GM12878 (cell line): ENCODE measurements at regions not wholly inside any gene's neighbourhood (a gene's known extent, or its start where the extent isn't known, plus 50 kb on each side); places are given as distances from the start of the nearest gene placed in this dataset.
"Not testable (repeated sequence)": the region's sequence is repeated elsewhere in the genome, so short reads cannot be mapped to it uniquely, and the experiment has no call there.

ENCODE experiments used
- ATAC-seq: fragments of 200-7000 bp; cut with Tn5 transposase; 3 replicates; pipeline ENCODE4 v1.9.1; 2020; ENCODE audit warnings: mild to moderate bottlenecking, moderate library complexity
- BruUV-seq: library from RNA; stranded (reverse); fragments of 400-500 nt; replicated peaks from 2 replicates; lab custom pipeline; 2021; lab: Mats Ljungman, UMichigan
- CTCF ChIA-PET: fragments of 300-600 bp; sonication (Branson Sonifier 250); formaldehyde crosslinking; extraction: SDS; loops from one replicate; lab custom pipeline; 2021; ENCODE audit warnings: inconsistent platforms; lab: Yijun Ruan, JAX
- POLR2A ChIA-PET: fragments of 350-600 bp; formaldehyde crosslinking; extraction: SDS; loops from one replicate; lab custom pipeline; 2021; ENCODE audit warnings: inconsistent platforms; lab: Charles Lee
- RAD21 ChIA-PET: fragments of 300-600 bp; sonication (Branson Sonifier 250); formaldehyde crosslinking; loops from one replicate; lab custom pipeline; 2023; ENCODE audit warnings: antibody characterized with exemption; ENCODE audit not compliant: unreplicated experiment; lab: Charles Lee
- SMC1A ChIA-PET: fragments of 300-600 bp; sonication (Branson Sonifier 250); formaldehyde crosslinking; loops from one replicate; lab custom pipeline; 2023; ENCODE audit not compliant: unreplicated experiment, uncharacterized antibody; lab: Charles Lee
- DNase-seq: peaks from one replicate; pipeline ENCODE4 v3.0.0-alpha.2; 2011; ENCODE audit warnings: low read depth, low spot score
- FAIRE-seq: peaks from 3 replicates; lab custom pipeline; 2011; peaks lifted over from hg19 to GRCh38; lab: Jason Lieb, UNC
- H2AFZ ChIP-seq: 2 replicates; pipeline ENCODE4 v1.6.0; 2011; ENCODE audit warnings: low read depth, low read length, control low read depth; ENCODE audit not compliant: control insufficient read depth
- H3K27ac ChIP-seq: 2 replicates; pipeline ENCODE4 v1.5.1; 2011; ENCODE audit warnings: control low read depth; ENCODE audit not compliant: control insufficient read depth, insufficient read depth
- H3K27me3 ChIP-seq, 2 experiments: replicated peaks in 1 of 2; 2 replicates each; pipeline versions ENCODE4 v1.6.0 to v1.6.1; 2011; ENCODE audit warnings: low read length in 1 of 2; ENCODE audit not compliant: control insufficient read depth in 2 of 2, insufficient read depth in 2 of 2
- H3K36me3 ChIP-seq, 2 experiments: 2 replicates each; pipeline ENCODE4 v1.5.1; 2011; ENCODE audit warnings: low read length in 1 of 2; ENCODE audit not compliant: control insufficient read depth in 2 of 2, insufficient read depth in 2 of 2
- H3K4me1 ChIP-seq: 2 replicates; pipeline ENCODE4 v1.6.1; 2011; ENCODE audit warnings: mild to moderate bottlenecking, low read length, moderate library complexity, mixed read lengths; ENCODE audit not compliant: control insufficient read depth, insufficient read depth
- H3K4me2 ChIP-seq: 2 replicates; pipeline ENCODE4 v1.6.0; 2011; ENCODE audit warnings: control low read depth; ENCODE audit not compliant: control insufficient read depth, insufficient read depth
- H3K4me3 ChIP-seq: fragments of 200-600 bp; sonication (generic); 2 replicates; pipeline ENCODE4 v1.5.1; 2016
- H3K79me2 ChIP-seq: 2 replicates; pipeline ENCODE4 v1.6.0; 2011; ENCODE audit warnings: low read length; ENCODE audit not compliant: control insufficient read depth, insufficient read depth
- H3K9ac ChIP-seq: 2 replicates; pipeline ENCODE4 v1.8.0; 2011; ENCODE audit warnings: low read length, control low read depth, mixed read lengths; ENCODE audit not compliant: control insufficient read depth, insufficient read depth
- H3K9me3 ChIP-seq: replicated peaks from 3 replicates; pipeline ENCODE4 v1.5.1; 2011; ENCODE audit warnings: mild to moderate bottlenecking, low read length; ENCODE audit not compliant: control insufficient read depth, insufficient read depth
- H4K20me1 ChIP-seq: 2 replicates; pipeline ENCODE4 v1.6.0; 2011; ENCODE audit not compliant: control insufficient read depth, insufficient read depth
- BCL11A ChIP-seq: IDR thresholded peaks from 2 replicates; pipeline ENCODE4 v1.6.1; 2011; ENCODE audit warnings: low read depth, low read length
- ESRRA ChIP-seq: IDR thresholded peaks from 2 replicates; pipeline ENCODE4 v1.6.1; 2012; ENCODE audit warnings: mild to moderate bottlenecking, low read length, improper control_type of control experiment
- HDAC6 ChIP-seq: fragments of 200-600 bp; sonication (generic); IDR thresholded peaks from one replicate; pipeline ENCODE4 v1.8.0; 2017; ENCODE audit warnings: antibody characterized with exemption; ENCODE audit not compliant: unreplicated experiment
- JUNB ChIP-seq: IDR thresholded peaks from 2 replicates; pipeline ENCODE4 v1.6.1; 2016; ENCODE audit warnings: antibody characterized with exemption, mild to moderate bottlenecking
- KDM1A ChIP-seq: fragments of 200-600 bp; sonication (generic); IDR thresholded peaks from 2 replicates; pipeline ENCODE4 v1.6.1; 2016; ENCODE audit warnings: borderline replicate concordance
- KLF5 ChIP-seq: fragments of 450-650 bp; IDR thresholded peaks from 2 replicates; pipeline ENCODE4 v1.6.1; 2014; ENCODE audit warnings: mild to moderate bottlenecking; ENCODE audit not compliant: partially characterized antibody
- LARP7 ChIP-seq: fragments of 450-650 bp; IDR thresholded peaks from 2 replicates; pipeline ENCODE4 v1.6.1; 2017; ENCODE audit warnings: mild to moderate bottlenecking
- MEF2B ChIP-seq: fragments of 450-650 bp; IDR thresholded peaks from 2 replicates; pipeline ENCODE4 v1.6.1; 2018; ENCODE audit warnings: mild to moderate bottlenecking, moderate library complexity; ENCODE audit not compliant: partially characterized antibody, poor library complexity, severe bottlenecking
- MYB ChIP-seq: fragments of 150-350 bp; IDR thresholded peaks from 2 replicates; pipeline ENCODE4 v1.6.1; 2014; ENCODE audit warnings: mild to moderate bottlenecking, low read depth, low read length, borderline replicate concordance
- PAX5 ChIP-seq: IDR thresholded peaks from 2 replicates; pipeline ENCODE4 v1.6.1; 2011; ENCODE audit warnings: low read depth, low read length, borderline replicate concordance
- SMAD1 ChIP-seq: fragments of 450-650 bp; IDR thresholded peaks from 2 replicates; pipeline ENCODE4 v1.6.1; 2018; ENCODE audit warnings: mild to moderate bottlenecking, low read depth; ENCODE audit not compliant: partially characterized antibody
- TAF1 ChIP-seq: IDR thresholded peaks from 2 replicates; pipeline ENCODE4 v1.6.1; 2011; ENCODE audit warnings: mild to moderate bottlenecking, low read depth, low read length, borderline replicate concordance
- ZNF207 ChIP-seq: fragments of 450-650 bp; IDR thresholded peaks from 2 replicates; pipeline ENCODE4 v1.6.1; 2014; ENCODE audit warnings: antibody characterized with exemption, mild to moderate bottlenecking, borderline replicate concordance
- WGBS: methylation state at CpG from one replicate; pipeline ENCODE4 v1.1.6; 2016; ENCODE audit warnings: low lambda C conversion rate; ENCODE audit not compliant: insufficient replicate concordance, insufficient coverage; ENCODE audit errors: missing lambda C conversion rate; 5-methylcytosine and 5-hydroxymethylcytosine counted together
- in situ Hi-C: fragments of 300-500 bp; cut with MboI; formaldehyde crosslinking; loops from 9 replicates; pipeline ENCODE4 v1.14.3; 2018; ENCODE audit warnings: mixed read lengths
- intact Hi-C: fragments of 100-400 bp; cut with micrococcal nuclease; formaldehyde crosslinking; loops from one replicate; pipeline ENCODE4 v1.14.2; 2022; ENCODE audit not compliant: unreplicated experiment

DNA sequence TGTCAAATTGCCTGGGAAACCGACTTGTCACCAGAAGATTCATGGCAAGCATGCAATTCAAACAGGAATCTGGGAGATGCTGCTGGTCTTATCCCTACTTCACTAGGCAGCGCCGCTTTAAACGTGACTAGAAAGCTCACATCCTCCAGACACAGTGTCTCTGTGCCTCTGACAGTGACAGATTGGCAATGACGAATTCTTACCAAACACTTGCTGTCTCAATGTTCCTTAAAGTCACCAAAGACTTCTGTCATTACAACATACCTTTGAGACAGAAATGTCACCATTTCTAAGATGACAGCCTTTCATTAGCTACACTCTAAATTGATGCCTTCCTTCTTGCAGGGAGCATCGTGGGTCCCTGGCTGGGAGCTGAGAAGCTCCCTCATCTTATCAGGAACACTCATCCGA lies 197.8 kb downstream of the CWF19L2 start:
- Histone ChIP-seq H3K79me2 (no peaks in the 10 kb centered on the region), H3K9me3 (no peaks in the 10 kb centered on the region), H3K4me3 (no peak overlapping the region), H4K20me1 (no peaks in the 10 kb centered on the region), H3K27ac (no peak overlapping the region), H3K9ac (no peak overlapping the region), H3K4me1 (peaks cover 3% of the 10 kb centered on the region), H2AFZ (no peak overlapping the region), H3K4me2 (no peak overlapping the region), H3K27me3 (no peaks in the 10 kb centered on the region; a peak in 1 of 4 replicates), H3K36me3 (no peaks in the 10 kb centered on the region)
- no TSS peak for BruUV-seq
- FAIRE-seq (no peak), DNase-seq (no peak), ATAC-seq (no peak)
- POLR2A ChIA-PET = no interaction called here
- TF ChIP-seq KDM1A = no peak
- RAD21 ChIA-PET = no interaction called here
- intact Hi-C loops (no loop called here), in situ Hi-C loops (no loop called here)
- SMC1A ChIA-PET = no interaction called here
- WGBS = 21% methylated on average over 7 of the region's 7 CpGs
- CTCF ChIA-PET = interaction anchor here (0.6 kb wide), 1 partner anchor 144 kb away, joined by 3 read pairs; no protein-coding TSS in a partner anchor

- Histone ChIP-seq H3K36me3 (no peaks in the 10 kb centered on the region), H3K9me3 (no peaks in the 10 kb centered on the region), H3K4me1 (peaks cover 3% of the 10 kb centered on the region; the same call in 1 of the 2 replicates), H3K4me3 (no peak overlapping the region), H2AFZ (no peak overlapping the region), H3K9ac (no peak overlapping the region), H3K27me3 (no peaks in the 10 kb centered on the region; a peak in 1 of 4 replicates), H3K79me2 (no peaks in the 10 kb centered on the region), H3K4me2 (no peak overlapping the region), H4K20me1 (no peaks in the 10 kb centered on the region), H3K27ac (no peak overlapping the region)
- in situ Hi-C loops (no loop called here), intact Hi-C loops (no loop called here)
- TF ChIP-seq BCL11A = no peak
- no peak for TF ChIP-seq SMAD1
- no peak for TF ChIP-seq TAF1
- no peak for TF ChIP-seq ZNF207
- TF ChIP-seq JUNB = no peak
- TF ChIP-seq LARP7 = no peak
- no peak for TF ChIP-seq ESRRA
- TF ChIP-seq KLF5 = no peak
- no peak for TF ChIP-seq MEF2B
- no peak for TF ChIP-seq PAX5
- TF ChIP-seq HDAC6 = no peak
- no peak for TF ChIP-seq MYB
- ATAC-seq (no peak), DNase-seq (no peak), FAIRE-seq (no peak)
- ChIA-PET RAD21 (no interaction called here), SMC1A (interaction anchor here (0.6 kb wide), 1 partner anchor 230 kb away, joined by 3 read pairs; no protein-coding TSS in a partner anchor), POLR2A (no interaction called here), CTCF (interaction anchor here (0.6 kb wide), 1 partner anchor 133 kb away, joined by 3 read pairs; no protein-coding TSS in a partner anchor)
- WGBS = 74% methylated on average over 7 of the region's 7 CpGs
- no TSS peak for BruUV-seq
These were observed 199.9 kb downstream of the CWF19L2 start for GRCh38 chr11:107257710-107258109.

GRCh38 chr11:107253661-107254060 lies 204.0 kb downstream of the CWF19L2 start:
- H3K9ac ChIP-seq, DNase-seq, H3K27ac ChIP-seq, H3K4me2 ChIP-seq, SMC1A ChIA-PET, H3K9me3 ChIP-seq, CTCF ChIA-PET, H4K20me1 ChIP-seq, H3K79me2 ChIP-seq, FAIRE-seq, in situ Hi-C loops, BruUV-seq, H2AFZ ChIP-seq, ATAC-seq, H3K27me3 ChIP-seq, RAD21 ChIA-PET, POLR2A ChIA-PET, intact Hi-C loops, H3K36me3 ChIP-seq, H3K4me1 ChIP-seq, H3K4me3 ChIP-seq: not testable (repeated sequence)
- 72% methylated on average over 8 of the region's 8 CpGs for WGBS
